GM18907 (cell line): ENCODE measurements at regions not wholly inside any gene's neighbourhood (a gene's known extent, or its start where the extent isn't known, plus 50 kb on each side); places are given as distances from the start of the nearest gene placed in this dataset.
A peak's percentile ranks its signal among the peaks of the same experiment; 100 is the strongest.
"Not testable (repeated sequence)": the region's sequence is repeated elsewhere in the genome, so short reads cannot be mapped to it uniquely, and the experiment has no call there.

ENCODE experiments used
- ATAC-seq: cut with Tn5 transposase; IDR thresholded peaks from one replicate; pipeline ENCODE4 v1.9.1; 2021; ENCODE audit warnings: mild to moderate bottlenecking, moderate library complexity; ENCODE audit not compliant: unreplicated experiment

DNA sequence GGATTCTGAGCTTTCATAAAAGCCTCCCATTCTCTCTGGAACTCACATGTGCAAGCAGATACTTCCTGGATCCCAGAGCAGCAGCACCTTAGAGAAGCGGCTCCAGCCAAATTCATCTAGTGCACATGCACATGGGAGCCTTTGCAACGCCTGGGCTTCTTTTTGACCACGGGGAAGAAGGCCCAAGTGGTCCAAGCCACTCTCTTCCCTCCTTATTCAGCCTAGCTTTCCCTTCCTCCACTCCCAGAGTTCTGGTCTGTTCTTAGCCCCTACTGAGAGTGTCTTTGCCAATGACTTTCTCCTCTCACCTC lies 118.7 kb downstream of the ZNF365 start:
- no peak for ATAC-seq

DNA sequence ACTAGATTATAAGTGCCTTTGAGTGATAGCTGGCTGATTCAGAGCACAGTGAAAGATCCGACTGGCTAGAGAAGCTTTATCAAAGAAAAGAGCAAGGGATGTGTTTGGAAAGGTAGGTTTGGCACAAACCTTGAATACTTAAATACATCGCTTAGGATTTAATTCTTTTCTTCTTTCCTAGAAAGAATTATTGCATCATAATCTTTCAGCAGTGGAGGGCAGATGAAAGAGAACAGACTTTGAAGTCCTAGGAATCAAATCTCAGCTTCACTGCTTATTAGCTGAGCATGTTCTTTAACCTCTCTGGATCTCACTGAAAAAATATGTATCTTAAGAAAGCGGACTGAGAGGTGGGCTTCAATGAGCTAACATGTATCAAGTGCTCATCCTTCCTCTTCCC lies 122.8 kb downstream of the ZNF365 start:
- no peak for ATAC-seq

DNA sequence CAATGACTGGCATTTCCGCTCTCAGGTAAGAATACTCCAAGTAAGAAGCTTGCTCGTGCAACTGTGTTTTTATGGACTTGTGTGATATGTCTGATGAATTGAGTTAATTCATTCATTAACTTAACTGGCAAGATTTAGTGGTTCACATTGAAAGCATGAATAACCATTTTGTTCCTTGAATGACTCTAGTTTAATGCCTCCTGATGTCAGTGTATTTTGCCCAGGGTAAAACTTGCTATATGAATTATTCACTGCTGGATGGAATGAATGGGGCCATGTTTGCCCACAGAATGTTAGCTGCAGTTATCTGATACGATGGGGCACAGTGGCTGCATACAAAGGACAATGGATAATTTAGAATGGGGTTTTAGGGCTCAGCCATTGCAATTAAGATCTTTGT lies 124.1 kb downstream of the ZNF365 start:
- no peak for ATAC-seq

DNA sequence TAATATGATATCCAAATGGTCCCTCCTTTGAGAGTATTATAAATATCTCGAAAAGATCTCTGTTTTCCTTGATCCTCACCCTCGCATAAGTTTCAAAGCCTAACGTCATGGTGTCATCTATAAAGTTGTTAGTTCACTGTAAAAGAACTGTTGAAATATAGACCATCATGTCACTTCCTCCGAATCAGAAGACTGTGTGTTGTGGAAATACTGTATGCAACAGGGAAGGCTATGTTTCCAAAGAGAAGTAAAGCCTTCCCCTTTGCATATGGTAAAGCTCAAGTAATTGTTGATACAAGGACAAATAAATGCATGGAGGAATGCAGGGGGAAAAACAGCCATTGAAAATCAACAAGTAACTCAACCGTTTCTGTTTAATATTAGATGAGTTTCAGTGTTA lies 125.9 kb downstream of the ZNF365 start:
- not testable (repeated sequence) for ATAC-seq

DNA sequence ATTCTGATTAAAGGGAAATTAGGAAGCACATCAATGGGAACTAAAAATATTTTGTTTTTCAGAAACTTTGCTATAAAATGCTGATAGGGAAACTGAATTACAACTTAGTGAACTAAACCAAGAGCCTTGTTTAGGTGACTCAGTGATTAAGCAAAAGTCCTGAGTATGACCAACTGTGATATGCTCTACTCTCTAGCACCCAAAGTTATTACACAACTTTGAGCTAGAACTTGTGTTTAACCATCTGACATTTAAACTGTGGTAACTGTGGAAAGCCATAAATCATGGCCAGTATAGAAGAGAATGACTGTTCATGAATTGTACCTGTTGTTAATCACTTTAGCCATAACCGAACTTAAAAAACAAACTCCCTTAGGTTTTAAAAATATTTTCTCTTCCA lies 127.4 kb downstream of the ZNF365 start:
- ATAC-seq = no peak

DNA sequence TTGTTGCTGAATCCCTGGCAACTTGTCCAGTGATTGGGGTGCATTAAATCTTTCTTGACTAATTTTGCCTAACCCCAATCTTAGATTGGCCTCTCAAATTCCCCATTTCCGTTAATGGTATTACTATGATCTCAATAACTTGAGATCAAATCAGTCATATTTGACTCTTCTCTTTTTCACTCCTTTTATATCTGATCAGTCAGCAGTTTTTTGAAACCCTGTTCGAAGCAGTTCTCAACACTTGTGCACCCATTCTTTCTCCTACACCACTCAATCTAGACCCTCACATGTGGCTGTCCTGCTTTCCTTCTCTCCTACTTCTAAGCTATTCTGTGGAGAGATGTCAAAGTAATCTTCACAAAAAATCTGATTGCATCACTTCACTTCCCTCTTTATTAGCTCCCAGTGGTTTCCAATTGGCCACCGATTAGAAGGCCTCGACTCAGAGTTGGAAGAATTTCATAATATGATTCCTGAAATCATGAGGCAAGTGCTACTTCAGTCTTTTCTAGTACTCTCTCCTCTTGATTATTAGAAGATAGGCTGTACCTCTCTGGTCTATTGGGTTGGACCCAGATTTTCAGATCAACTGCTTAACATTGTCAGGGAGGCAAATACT lies 128.9 kb downstream of the ZNF365 start:
- ATAC-seq = no peak

DNA sequence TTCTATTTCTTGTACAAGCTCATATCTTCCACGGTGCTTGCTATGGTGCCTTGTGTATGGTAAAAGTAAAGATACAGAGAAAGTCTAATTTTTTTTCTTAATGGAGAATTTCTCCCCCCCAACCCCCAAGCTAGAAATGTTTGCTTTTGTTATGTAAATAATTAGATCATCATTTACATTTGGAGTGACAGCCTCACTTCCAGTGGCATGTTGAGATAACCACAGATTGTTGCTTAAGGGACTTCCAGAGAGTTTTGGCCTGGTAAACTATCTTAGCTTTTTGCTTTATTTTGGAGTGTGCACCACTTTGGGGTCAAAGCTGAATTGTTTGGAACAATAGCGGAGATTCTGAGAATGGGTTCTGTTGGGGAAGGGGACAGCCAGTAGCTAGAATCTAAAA lies 129.7 kb downstream of the ZNF365 start:
- ATAC-seq = no peak

DNA sequence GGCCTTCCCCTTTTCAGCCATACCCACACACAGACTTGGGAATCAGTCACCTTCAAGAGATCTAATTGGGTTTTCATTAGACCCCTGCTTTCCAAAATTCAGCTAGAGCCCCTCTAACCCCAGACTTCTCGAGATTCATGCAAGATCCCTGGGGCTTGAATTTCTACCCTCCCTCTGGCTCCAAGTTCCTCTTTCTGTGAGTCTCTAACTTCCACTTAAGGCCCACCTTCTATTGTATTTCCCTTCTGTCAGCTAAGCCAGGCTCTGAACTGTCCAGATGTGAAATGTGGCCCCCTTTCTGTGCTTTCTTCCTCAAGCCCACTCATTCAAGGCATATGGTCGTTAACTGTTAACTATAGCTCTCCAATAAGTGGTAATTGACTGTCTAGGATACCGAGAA lies 132.2 kb downstream of the ZNF365 start:
- no peak for ATAC-seq

DNA sequence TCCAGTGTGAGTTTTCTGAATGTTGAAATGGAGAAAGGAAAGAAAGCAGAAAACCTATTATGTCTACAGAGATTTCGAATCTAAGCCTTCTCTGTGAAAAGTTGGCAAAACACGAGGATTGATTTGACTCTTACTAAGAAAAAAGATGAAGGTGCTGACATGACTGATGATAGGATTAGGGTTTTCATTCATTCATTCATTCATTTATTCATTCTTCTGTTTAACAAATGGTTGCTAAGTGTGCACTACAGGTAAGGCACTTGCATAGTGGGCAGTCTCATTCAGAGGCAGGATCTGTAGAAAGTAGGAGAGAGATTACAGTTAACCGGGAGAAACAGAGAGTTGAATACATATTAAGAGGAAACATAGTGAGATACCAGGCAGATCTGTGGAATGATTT lies 137.1 kb downstream of the ZNF365 start:
- peak; percentile 35 for ATAC-seq

DNA sequence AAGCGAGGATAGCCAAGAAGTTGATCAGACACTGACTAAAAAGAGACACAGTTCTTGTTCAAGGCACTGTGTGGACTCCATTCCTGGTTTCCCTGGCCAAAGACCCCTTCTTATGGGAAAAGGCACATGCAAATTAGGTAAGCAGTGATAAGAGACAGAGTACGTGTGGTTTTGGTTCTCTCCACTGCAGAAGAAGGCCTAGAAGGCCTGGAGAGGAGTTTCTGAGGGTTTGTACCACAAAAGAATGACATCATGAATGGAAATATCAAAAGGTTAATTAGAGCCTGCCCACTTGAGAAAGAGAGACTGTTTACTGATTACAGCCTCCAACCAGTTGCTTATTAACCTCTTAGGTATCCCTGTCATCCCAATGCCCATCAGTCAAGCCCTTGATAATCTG lies 137.5 kb downstream of the ZNF365 start:
- peak; percentile 95 for ATAC-seq

DNA sequence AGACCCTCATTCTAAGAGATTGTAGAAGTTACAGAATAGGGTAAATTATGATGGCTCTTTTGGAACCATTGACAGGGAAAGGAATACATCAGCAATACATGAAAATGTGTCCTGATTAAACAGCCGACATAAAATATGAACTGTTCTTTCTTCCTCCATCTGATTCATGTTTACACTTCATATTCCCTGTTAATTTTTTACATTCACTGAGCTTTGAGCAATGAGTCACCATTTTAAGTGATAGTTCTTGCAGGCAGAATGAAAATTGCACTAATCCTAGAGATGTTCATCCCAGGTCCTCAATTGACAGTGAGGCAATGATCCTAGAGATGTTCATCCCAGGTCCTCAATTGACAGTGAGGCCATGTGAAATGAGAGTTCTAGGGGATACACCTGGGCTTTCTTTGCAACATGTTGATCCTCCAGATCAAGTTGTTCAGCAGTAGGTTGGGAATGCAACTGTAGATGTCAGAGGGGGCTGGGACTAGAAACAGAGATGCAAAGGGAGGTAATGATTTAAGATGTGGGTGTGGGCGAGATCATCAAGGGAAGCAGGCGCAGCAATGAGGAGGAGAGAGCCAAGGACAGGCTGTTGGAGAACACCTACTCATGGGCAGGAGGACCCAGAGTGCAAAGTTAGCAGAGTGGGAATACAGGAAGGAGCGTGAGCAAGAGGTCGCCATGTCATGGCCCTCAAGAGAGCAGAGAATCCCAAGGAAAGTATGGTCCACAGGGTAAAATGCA lies 138.7 kb downstream of the ZNF365 start:
- no peak for ATAC-seq

DNA sequence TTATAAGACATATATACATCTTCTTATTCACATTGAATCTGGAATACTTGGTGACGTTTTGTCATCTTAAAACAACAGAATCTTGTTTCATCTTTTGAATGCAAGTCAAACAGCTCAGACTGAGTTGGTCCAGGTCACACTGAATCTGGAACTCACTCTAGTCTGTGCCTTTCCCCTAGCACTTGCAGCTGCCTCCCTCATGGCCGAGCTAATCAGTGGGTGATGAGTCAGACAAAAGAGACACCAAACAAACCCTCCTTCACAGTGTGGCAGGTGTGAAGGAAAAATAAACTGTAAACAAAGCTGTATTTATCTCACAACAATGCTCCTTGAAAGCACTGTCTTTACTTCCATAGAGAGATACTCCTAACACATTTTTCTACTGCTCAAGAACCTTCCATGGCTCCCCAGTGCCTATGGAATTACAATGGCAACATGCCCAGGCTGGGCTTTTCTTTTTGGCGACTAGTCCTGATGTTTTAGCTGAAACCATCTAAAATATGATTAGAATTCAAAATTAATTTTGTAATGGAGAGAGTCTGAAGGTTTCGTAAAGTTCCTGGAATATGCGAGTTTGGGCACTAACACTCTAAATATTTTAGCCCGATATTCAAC lies 140.0 kb downstream of the ZNF365 start:
- no peak for ATAC-seq

DNA sequence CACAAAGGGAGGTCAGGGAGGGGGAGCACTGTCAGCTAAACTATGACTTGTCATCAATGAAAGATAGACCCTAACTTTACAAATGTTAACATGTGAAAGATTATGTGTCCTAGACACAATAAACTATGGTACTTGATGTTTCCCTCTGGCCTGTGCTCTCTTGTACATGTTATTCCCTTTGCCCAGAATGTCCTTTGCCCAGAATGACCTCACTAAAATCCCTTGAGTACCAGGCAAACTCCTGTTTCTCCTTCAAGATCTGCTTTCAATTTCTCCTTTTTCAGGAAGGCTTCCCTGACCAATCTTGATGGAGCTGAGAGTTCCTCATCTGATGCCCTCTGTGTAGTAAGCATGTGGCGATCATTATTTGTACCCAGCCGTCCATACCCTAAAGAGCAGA lies 143.1 kb downstream of the ZNF365 start:
- ATAC-seq = no peak

DNA sequence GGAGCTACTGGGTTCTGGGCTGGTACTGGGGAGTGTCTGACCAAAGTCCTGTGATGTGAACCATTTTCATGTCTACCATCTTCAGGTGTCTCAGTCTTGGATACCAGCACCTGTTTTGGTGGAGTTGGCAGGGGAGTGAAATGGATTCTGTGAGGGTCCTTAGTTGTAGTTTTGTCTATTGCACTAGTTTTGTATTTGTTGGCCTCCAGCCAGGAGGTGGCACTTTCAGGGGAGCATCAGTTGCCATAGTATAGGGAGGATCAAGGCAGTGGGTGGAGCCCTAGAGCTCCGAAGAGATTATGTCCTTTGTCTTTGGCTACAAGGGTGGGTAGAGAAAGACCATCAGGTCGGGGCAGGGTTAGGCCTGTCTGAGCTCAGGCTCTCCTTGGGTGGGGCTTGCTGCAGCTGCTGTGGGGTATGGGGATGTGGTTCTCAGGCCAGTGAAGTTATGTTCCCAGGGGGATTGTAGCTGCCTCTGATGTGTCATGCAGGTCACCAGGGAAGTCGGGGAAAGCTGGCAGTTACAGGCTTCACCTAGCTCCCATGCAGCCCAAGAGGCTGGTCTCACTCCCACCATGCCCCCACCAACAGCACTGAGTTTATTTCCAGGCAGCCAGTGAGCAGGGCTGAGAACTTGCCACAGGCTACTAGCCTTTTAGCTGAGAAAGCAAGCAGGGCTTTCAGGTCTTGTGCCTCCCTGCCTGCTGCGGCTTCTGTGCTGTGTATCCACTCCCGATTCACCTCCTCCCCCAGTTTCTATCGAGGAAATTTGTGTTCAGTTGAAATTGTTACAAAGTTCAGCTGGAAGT lies 153.1 kb downstream of the ZNF365 start:
- ATAC-seq = peak; percentile 78

DNA sequence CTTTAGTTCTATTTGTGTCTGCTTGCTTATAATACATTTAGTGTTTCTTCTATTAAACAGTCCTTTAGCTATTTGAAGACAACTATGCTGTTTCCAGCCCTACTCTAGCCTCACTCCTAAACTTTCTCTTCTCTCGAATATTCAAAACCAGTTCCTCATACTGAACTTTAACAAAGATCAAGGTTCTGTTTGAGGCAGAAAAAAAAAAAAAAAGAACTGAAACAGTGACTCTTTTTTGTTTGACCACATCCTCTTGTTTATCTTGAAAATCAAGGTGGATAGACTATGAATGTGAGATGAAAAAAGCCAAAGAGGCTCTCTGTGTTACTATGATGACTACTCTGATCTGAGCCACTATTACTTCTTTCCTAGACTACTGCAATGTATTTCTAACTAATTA lies 154.3 kb downstream of the ZNF365 start:
- ATAC-seq = peak; percentile 92

DNA sequence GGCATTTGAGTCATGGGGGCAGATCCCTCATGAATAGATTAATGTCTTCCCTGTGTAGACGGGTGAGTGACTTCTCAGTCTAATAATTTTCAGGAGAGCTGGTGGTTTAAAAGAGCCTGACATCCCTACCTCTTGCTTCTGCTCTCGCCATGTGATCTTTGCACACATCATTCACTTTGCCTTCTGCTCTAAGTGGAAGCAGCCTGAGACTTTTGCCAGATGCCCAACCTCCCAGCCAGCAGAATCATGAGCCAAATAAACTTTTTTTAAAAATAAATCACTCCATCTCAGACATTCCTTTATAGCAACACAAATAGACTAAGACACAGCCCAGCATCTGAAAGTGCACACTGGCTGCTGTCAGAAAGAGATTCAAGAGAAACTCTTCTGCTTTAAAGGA lies 155.2 kb downstream of the ZNF365 start:
- ATAC-seq = no peak

DNA sequence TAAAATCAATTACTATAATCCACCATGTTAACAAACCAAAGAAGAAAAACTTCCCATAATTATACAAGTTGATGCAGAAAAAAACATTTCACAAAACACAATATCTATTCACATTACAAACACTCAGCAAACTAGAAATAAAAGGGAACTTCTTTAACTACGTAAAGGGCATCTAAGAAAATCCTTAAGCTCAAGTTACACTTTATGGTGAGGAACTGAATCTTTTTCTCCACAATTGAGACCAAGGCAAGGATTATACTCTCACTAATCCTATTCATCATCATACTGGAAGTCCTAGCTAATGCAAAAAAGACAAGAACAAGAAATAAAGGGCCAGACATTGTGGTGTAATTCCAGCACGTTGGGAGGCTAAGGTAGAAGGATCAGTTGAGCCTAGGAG lies 159.9 kb downstream of the ZNF365 start:
- ATAC-seq = no peak

DNA sequence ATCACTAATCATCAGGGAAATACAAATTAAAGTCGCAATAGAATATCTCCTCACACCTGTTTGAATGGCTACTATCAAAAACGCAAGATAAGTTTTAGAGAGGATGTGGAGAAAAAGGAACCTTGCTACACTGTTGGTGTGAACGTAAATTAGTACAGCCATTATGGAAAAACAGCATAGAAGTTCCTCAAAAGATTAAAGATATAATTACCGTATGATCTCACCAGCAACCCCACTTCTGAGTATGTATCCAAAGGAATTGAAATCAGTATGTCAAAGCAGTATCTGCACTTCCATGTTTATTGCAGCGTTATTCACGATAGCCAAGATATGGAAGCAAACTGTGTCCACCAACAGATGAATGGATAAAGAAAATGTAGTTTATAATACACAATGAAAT lies 164.4 kb downstream of the ZNF365 start:
- no peak for ATAC-seq

DNA sequence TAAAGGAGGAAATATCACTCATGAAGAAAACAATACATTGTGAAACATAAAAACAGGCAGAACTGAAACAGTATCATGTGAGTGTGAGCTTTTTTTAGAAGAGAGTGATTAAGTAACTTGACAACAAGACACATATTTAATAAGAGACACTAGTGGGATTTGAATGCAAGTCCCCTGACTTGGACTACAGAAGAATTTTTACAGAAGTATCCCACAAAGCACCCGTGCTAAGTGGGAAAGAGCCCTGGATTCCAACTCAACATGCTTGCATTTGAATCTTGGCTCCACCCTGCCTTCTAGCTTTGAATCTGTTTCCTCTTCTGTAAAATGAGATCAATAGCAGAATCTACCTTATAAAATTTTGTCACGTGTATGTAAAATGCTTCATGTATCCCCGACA lies 166.2 kb downstream of the ZNF365 start:
- no peak for ATAC-seq

DNA sequence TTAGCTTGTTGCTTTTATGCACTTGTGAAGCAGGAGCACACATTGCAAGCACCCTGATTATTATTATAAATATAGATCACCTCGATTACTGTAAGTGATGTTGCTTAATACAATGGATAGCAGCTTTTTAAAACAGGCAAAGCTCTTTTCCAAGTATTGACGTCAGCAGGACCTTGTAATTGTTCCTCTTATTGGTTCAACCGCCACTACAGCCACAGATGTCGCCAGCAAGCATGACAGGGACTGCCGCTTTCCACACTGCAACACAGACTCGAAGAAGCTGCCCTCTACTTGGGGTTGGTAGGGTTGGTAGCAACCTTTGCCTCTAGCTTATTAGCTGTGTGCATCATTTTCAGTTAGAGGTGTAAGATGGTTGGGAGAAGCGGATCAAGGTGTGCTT lies 167.6 kb downstream of the ZNF365 start:
- ATAC-seq = no peak

DNA sequence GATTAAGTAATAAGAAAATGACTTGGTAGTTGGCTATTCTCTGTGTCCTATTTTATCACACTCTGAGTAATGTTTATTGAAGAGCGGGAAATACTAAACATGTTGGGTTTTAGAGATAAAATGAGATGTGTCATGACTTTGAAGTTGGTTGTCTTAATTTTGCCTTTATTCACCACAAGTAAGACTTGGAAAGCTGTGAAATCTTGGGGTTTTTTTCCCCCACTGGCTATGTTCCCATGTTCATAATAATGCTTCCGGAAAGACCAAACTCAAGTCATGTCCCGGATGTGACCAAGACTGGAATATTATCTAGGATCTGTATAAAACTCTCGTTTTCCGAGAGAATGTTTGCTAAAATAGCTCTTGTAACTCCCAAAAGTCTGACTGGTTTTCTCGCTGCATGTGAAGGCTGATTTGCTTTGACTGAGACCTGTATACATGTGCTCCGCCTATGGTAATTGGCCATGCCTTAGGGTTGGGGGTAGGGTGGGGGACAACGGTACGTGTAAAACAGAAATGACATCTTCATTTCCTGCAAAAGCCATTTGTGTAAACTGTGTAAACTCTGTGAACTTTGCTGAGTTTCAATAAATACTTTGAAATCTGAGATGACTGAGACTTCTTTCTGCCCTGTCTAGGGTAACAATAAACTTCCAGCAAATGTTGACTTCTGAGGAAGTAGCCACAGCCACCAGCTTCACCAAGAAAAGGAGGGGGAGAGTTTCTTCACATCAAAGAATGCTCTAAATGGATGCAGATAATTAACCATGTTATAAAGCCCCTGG lies 169.6 kb downstream of the ZNF365 start:
- no peak for ATAC-seq
